Endodermal cell (in vitro differentiated cells): ENCODE measurements at regions not wholly inside any gene's neighbourhood (a gene's known extent, or its start where the extent isn't known, plus 50 kb on each side); places are given as distances from the start of the nearest gene placed in this dataset.

Experiments used
- DNase-seq: peaks from one replicate; pipeline ENCODE4 v3.0.0-alpha.2; 2017
- H3K27ac ChIP-seq: 2 replicates; pipeline ENCODE4 v1.5.1; 2013; ENCODE audit warnings: mild to moderate bottlenecking, low read depth, low read length, moderate library complexity
- H3K27me3 ChIP-seq: 2 replicates; pipeline ENCODE4 v1.6.1; 2013; ENCODE audit warnings: mild to moderate bottlenecking, low read length, moderate library complexity; ENCODE audit not compliant: insufficient read depth, control insufficient read depth, poor library complexity, severe bottlenecking
- H3K36me3 ChIP-seq: 2 replicates; pipeline ENCODE4 v1.7.0; 2013; ENCODE audit warnings: mild to moderate bottlenecking, low read length, moderate library complexity; ENCODE audit not compliant: control insufficient read depth, insufficient read depth
- H3K4me1 ChIP-seq: one replicate; pipeline ENCODE4 v1.7.0; 2013; ENCODE audit warnings: low read length; ENCODE audit not compliant: control insufficient read depth, insufficient read depth
- H3K4me3 ChIP-seq: 2 replicates; pipeline ENCODE4 v1.5.1; 2013; ENCODE audit warnings: mild to moderate bottlenecking, low read length, moderate library complexity
- H3K9ac ChIP-seq: 2 replicates; pipeline ENCODE4 v1.6.1; 2013; ENCODE audit warnings: mild to moderate bottlenecking, low read length, moderate library complexity; ENCODE audit not compliant: poor library complexity, severe bottlenecking; ENCODE audit errors: extremely low read depth
- H3K9me3 ChIP-seq: 2 replicates; pipeline ENCODE4 v1.6.1; 2013; ENCODE audit warnings: mild to moderate bottlenecking, low read length, moderate library complexity; ENCODE audit not compliant: control insufficient read depth
- H3K27ac Mint-ChIP-seq: 2 replicates; pipeline ENCODE4 v1.8.0; 2020; ENCODE audit warnings: mixed read lengths
- H3K27me3 Mint-ChIP-seq: 2 replicates; pipeline ENCODE4 v1.8.0; 2021; ENCODE audit warnings: mild to moderate bottlenecking, mixed read lengths; ENCODE audit not compliant: insufficient read depth
- H3K36me3 Mint-ChIP-seq: 2 replicates; pipeline ENCODE4 v1.8.0; 2020; ENCODE audit warnings: low read depth, mixed read lengths
- H3K4me1 Mint-ChIP-seq: 2 replicates; pipeline ENCODE4 v1.8.0; 2020; ENCODE audit warnings: mixed read lengths
- H3K4me3 Mint-ChIP-seq: 2 replicates; pipeline ENCODE4 v1.8.0; 2020; ENCODE audit warnings: mild to moderate bottlenecking, moderate library complexity, mixed read lengths
- H3K9me3 Mint-ChIP-seq: 2 replicates; pipeline ENCODE4 v1.8.0; 2020; ENCODE audit warnings: mild to moderate bottlenecking, mixed read lengths
- CTCF ChIP-seq: fragments of 200-600 bp; sonication (generic); conservative IDR thresholded peaks from 2 replicates; pipeline ENCODE4 v1.5.0; 2021; ENCODE audit warnings: antibody characterized with exemption, mild to moderate bottlenecking
- WGBS, 2 experiments: methylation state at CpG; one replicate each; pipeline versions ENCODE4 v1.1.5 to v1.1.7; 2013; ENCODE audit warnings: missing lambda C conversion rate in 2 of 2, mixed read lengths in 1 of 2; ENCODE audit not compliant: insufficient coverage in 1 of 2, insufficient read length in 1 of 2; 5-methylcytosine and 5-hydroxymethylcytosine counted together

GRCh38 chr7:110382736-110383135 is 708.2 kb upstream of the LRRN3 start:
- Histone ChIP-seq H3K9ac (no peak overlapping the region), H3K27me3 (no peaks in the 10 kb centered on the region), H3K27ac (no peak overlapping the region), H3K4me1 (peaks cover 4% of the 10 kb centered on the region), H3K4me3 (no peak overlapping the region), H3K9me3 (no peaks in the 10 kb centered on the region), H3K36me3 (no peaks in the 10 kb centered on the region)
- Mint-ChIP-seq H3K36me3 (no peaks in the 10 kb centered on the region), H3K27ac (no peak overlapping the region), H3K4me1 (peaks cover 10% of the 10 kb centered on the region), H3K27me3 (no peaks in the 10 kb centered on the region), H3K4me3 (no peak overlapping the region), H3K9me3 (peaks cover 2% of the 10 kb centered on the region)
- DNase-seq = peak; percentile 48
- 56 to 65% methylated on average over 4 to 6 of the region's 6 CpGs for WGBS, 2 experiments
- TF ChIP-seq CTCF = no peak

- H3K27me3 ChIP-seq = no peaks in the 10 kb centered on the region
- no peak overlapping the region for H3K9ac ChIP-seq
- H3K9me3 ChIP-seq = no peaks in the 10 kb centered on the region
- H3K36me3 Mint-ChIP-seq = no peaks in the 10 kb centered on the region
- peaks cover 4% of the 10 kb centered on the region for H3K4me1 ChIP-seq
- no peak overlapping the region for H3K27ac ChIP-seq
- H3K9me3 Mint-ChIP-seq = peaks cover 2% of the 10 kb centered on the region
- no peaks in the 10 kb centered on the region for H3K36me3 ChIP-seq
- H3K4me1 Mint-ChIP-seq = peaks cover 23% of the 10 kb centered on the region
- no peak overlapping the region for H3K27ac Mint-ChIP-seq
- no peak for TF ChIP-seq CTCF
- DNase-seq = no peak
- H3K4me3 ChIP-seq = no peak overlapping the region
- H3K27me3 Mint-ChIP-seq = no peaks in the 10 kb centered on the region
- no peak overlapping the region for H3K4me3 Mint-ChIP-seq
Observed at GRCh38 chr7:110386006-110386405, 704.9 kb upstream of the LRRN3 start.

- Mint-ChIP-seq H3K9me3 (peaks cover 2% of the 10 kb centered on the region), H3K27ac (no peak overlapping the region), H3K27me3 (no peaks in the 10 kb centered on the region), H3K4me1 (peaks cover 23% of the 10 kb centered on the region), H3K4me3 (no peak overlapping the region), H3K36me3 (no peaks in the 10 kb centered on the region)
- Histone ChIP-seq H3K27me3 (no peaks in the 10 kb centered on the region), H3K36me3 (no peaks in the 10 kb centered on the region), H3K4me3 (no peak overlapping the region), H3K27ac (no peak overlapping the region), H3K4me1 (peaks cover 4% of the 10 kb centered on the region), H3K9ac (no peak overlapping the region), H3K9me3 (no peaks in the 10 kb centered on the region)
- TF ChIP-seq CTCF = no peak
- 46 to 80% methylated on average over 1 to 2 of the region's 2 CpGs for WGBS, 2 experiments
- no peak for DNase-seq
Observed at GRCh38 chr7:110386913-110387312, 704.0 kb upstream of the LRRN3 start.
